ENCODE measurements at regions not wholly inside any gene's neighbourhood (a gene's known extent, or its start where the extent isn't known, plus 50 kb on each side); places are given as distances from the start of the nearest gene placed in this dataset.

DNA sequence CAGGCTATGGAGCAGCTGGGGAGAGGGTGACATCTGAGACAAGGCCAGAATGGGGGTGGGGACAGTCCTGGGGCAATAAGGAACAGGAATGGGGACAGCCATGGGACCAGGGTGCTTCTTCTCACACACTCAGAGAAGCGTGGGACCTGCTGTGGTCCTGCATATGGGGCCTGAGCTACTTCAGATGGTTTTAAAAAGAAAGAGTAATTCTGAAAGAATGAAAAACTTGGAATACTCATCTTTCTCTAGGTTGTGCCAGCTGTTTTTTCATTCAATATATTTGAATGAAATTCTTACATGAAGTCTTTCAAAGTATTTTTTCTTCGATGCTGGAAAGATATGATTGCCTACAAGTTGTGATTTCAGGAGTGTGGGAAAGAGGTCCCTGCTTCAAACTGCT lies 227.5 kb upstream of the APCDD1 start:
- Histone ChIP-seq H3K79me2 (ENCODE audit: control insufficient read depth, insufficient read depth, low read length) (no peaks in the 10 kb centered on the region), H3K27ac (ENCODE audit: control insufficient read depth, insufficient read depth, low read length) (no peak overlapping the region), H3K36me3 (ENCODE audit: control insufficient read depth in 2 of 2, extremely low read depth in 1 of 2, insufficient read depth in 2 of 2, low read length in 2 of 2) (no peaks in the 10 kb centered on the region), H3K27me3 (ENCODE audit: control insufficient read depth, extremely low read depth, insufficient read depth, low read length) (no peaks in the 10 kb centered on the region), H3K4me3 (ENCODE audit: control insufficient read depth in 2 of 3, extremely low read depth in 1 of 3, insufficient read depth in 2 of 3, low read depth in 1 of 3, low read length in 3 of 3) (no peak overlapping the region), H3K9me1 (ENCODE audit: control insufficient read depth, extremely low read depth, insufficient read depth, low read length) (no peaks in the 10 kb centered on the region), H3K9ac (ENCODE audit: control insufficient read depth, extremely low read depth, insufficient read depth, low read length) (no peak overlapping the region), H2AFZ (ENCODE audit: control insufficient read depth, low read length) (no peak overlapping the region), H3K4me1 (ENCODE audit: control insufficient read depth, extremely low read depth, insufficient read depth, low read length) (no peaks in the 10 kb centered on the region), H3K4me2 (ENCODE audit: control insufficient read depth, extremely low read depth, insufficient read depth, low read depth, low read length) (no peak overlapping the region), H3K9me3 (ENCODE audit: control insufficient read depth, low read depth, low read length) (peaks cover 17% of the 10 kb centered on the region), H4K20me1 (ENCODE audit: control insufficient read depth, extremely low read depth, insufficient read depth, low read length) (no peaks in the 10 kb centered on the region)
- FAIRE-seq (no peak), DNase-seq (ENCODE audit: low read depth, low spot score) (no peak)
- no peak for TF ChIP-seq EZH2 (IDR thresholded peaks at IDR 0.05; ENCODE audit: low read length)
- TF ChIP-seq CTCF (optimal IDR thresholded peaks at IDR 0.05 in 1 of 3, IDR thresholded peaks at IDR 0.05 in 1 of 3, conservative IDR thresholded peaks at IDR 0.05 in 1 of 3; ENCODE audit: extremely low read depth in 1 of 3, insufficient read depth in 2 of 3, low read length in 3 of 3): no peak
- dilution Hi-C loops (cut with MboI; ENCODE audit: extremely low pct_ligation_motif_present, low sequenced_read_pairs): no loop called here

GRCh38 chr18:10228326-10228725 lies 226.1 kb upstream of the APCDD1 start:
- H3K4me2 ChIP-seq (ENCODE audit: control insufficient read depth, extremely low read depth, insufficient read depth, low read depth, low read length): no peak overlapping the region
- no peak overlapping the region for H2AFZ ChIP-seq (ENCODE audit: control insufficient read depth, low read length)
- H3K4me1 ChIP-seq (ENCODE audit: control insufficient read depth, extremely low read depth, insufficient read depth, low read length): no peaks in the 10 kb centered on the region
- DNase-seq (ENCODE audit: low read depth, low spot score): no peak
- FAIRE-seq: no peak
- no peaks in the 10 kb centered on the region for H3K27me3 ChIP-seq (ENCODE audit: control insufficient read depth, extremely low read depth, insufficient read depth, low read length)
- H3K9me1 ChIP-seq (ENCODE audit: control insufficient read depth, extremely low read depth, insufficient read depth, low read length): no peaks in the 10 kb centered on the region
- H3K79me2 ChIP-seq (ENCODE audit: control insufficient read depth, insufficient read depth, low read length): no peaks in the 10 kb centered on the region
- dilution Hi-C loops (cut with MboI; ENCODE audit: extremely low pct_ligation_motif_present, low sequenced_read_pairs): no loop called here
- H3K4me3 ChIP-seq (ENCODE audit: control insufficient read depth in 2 of 3, extremely low read depth in 1 of 3, insufficient read depth in 2 of 3, low read depth in 1 of 3, low read length in 3 of 3): no peak overlapping the region
- H3K36me3 ChIP-seq (ENCODE audit: control insufficient read depth in 2 of 2, extremely low read depth in 1 of 2, insufficient read depth in 2 of 2, low read length in 2 of 2): no peaks in the 10 kb centered on the region
- no peaks in the 10 kb centered on the region for H4K20me1 ChIP-seq (ENCODE audit: control insufficient read depth, extremely low read depth, insufficient read depth, low read length)
- H3K9ac ChIP-seq (ENCODE audit: control insufficient read depth, extremely low read depth, insufficient read depth, low read length): no peak overlapping the region
- no peak for TF ChIP-seq CTCF (optimal IDR thresholded peaks at IDR 0.05 in 1 of 3, IDR thresholded peaks at IDR 0.05 in 1 of 3, conservative IDR thresholded peaks at IDR 0.05 in 1 of 3; ENCODE audit: extremely low read depth in 1 of 3, insufficient read depth in 2 of 3, low read length in 3 of 3)
- TF ChIP-seq EZH2 (IDR thresholded peaks at IDR 0.05; ENCODE audit: low read length): no peak
- peaks cover 17% of the 10 kb centered on the region for H3K9me3 ChIP-seq (ENCODE audit: control insufficient read depth, low read depth, low read length)
- H3K27ac ChIP-seq (ENCODE audit: control insufficient read depth, insufficient read depth, low read length): no peak overlapping the region

Data from keratinocyte (primary cell).